HG03442 (cell line): ENCODE measurements at regions not wholly inside any gene's neighbourhood (a gene's known extent, or its start where the extent isn't known, plus 50 kb on each side); places are given as distances from the start of the nearest gene placed in this dataset.
"Not testable (repeated sequence)": the region's sequence is repeated elsewhere in the genome, so short reads cannot be mapped to it uniquely, and the experiment has no call there.

Source experiments
- ATAC-seq: cut with Tn5 transposase; IDR thresholded peaks from one replicate; pipeline ENCODE4 v1.9.1; 2021; ENCODE audit warnings: mild to moderate bottlenecking, moderate library complexity; ENCODE audit not compliant: unreplicated experiment

DNA sequence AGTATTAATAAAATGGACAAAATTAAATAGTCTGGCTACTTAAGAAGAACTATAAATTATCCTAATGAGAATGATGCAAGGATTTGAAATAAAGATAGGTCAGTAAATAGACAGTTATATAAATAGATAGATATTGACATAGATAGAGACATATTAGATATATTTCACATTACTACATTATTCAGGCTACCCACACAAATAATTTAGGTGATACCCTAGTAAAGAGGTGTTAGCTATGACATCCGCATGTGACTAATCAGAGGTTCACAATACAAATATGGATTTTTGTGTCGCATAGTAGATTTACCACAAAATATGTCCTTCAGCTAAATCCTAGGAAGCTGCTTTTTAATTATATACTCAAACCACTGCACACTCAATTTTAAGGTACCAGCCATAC, 729.0 kb upstream of the ANO3 start:
- no peak for ATAC-seq

DNA sequence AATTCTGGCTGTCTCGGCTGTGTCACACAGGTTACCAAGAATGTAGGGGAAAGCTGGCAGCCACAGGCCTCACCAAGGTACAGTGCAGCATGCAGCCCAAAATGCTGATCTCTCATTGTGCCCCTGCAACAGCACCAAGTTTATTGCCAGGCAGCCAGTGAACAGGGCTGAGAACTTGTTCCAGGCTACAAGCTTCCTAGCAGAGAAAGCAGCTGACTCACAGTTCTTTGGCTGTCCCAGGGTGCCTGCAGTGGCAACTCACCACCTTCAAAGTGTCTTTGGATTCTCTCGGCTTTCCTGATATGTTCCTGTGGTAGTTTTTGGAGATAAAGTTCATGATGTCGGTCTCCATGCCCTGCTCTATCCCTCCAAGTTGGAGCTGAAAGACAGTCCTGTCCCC, 719.1 kb upstream of the ANO3 start:
- no peak for ATAC-seq

DNA sequence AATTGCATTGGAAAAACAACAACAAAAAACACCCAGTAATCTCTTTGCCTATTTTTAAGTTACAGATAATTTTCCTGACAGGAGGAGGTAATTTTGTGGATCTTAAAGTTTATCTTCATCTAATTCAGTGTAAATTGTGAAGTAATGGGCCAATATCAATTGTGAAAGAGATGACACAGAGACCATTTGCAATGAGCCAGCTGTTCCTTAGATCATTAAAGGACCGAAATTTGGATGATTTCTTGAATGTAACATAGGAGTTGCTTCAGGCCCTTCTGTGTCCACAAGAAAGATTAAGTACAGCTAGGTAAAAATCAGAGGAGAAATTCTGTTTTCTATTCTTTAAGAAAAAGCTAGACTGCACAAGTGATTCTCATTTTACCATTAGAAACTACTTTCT, 718.5 kb upstream of the ANO3 start:
- no peak for ATAC-seq

DNA sequence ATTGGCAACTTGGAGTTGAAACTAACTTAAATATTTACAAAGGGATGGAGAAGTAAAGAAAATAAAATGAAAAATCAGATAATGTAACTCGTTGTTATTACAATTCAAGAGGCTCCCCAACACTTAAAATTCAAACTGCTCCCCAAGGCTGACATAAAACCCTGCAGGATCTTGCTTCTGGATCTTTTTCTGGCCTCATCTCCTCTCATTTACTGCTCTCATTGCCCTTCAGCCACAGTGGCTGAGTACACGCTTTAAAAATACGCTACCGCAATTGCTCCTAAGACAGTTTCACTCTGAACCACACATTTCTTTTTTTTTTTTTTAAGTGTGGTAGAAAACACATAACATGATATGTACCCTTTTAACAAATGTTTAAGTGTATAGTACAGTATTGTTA, 718.1 kb upstream of the ANO3 start:
- ATAC-seq = no peak

DNA sequence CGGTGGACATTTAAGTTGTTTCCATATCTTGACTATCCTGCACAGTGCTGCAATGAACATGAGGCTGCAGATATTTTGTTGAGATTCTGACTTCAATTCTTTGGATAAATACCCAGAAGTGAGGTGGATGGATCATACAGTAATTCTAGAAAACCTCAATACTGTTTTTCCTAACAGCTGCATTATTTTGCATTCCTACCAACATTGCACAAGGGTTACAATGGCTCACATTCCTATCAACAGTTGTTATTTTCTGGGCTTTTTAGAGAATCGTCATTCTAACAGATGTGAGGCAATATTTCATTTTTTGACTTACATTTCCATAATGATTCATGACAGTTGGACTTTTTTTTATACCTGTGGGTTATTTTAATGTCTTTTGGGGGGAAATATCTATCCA, 716.9 kb upstream of the ANO3 start:
- ATAC-seq = no peak

DNA sequence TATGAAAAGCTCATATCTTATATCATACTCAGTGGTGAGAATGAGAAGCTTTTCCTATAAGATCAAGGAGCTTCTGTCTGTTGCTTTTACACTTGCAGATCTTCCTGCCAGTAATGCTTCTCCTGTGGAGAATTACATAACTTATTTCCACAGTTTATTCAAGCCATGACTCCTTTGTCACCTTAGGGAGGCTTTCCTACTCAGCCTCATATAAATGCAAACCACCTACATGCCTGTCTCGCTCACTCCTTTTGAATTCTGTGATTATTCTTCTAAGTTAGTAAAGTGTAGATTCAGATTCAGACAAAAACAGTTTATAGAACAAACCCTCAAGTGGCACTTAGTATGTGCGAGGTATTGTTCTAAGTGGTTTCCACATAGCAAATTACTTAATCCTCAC, 716.1 kb upstream of the ANO3 start:
- ATAC-seq = no peak

DNA sequence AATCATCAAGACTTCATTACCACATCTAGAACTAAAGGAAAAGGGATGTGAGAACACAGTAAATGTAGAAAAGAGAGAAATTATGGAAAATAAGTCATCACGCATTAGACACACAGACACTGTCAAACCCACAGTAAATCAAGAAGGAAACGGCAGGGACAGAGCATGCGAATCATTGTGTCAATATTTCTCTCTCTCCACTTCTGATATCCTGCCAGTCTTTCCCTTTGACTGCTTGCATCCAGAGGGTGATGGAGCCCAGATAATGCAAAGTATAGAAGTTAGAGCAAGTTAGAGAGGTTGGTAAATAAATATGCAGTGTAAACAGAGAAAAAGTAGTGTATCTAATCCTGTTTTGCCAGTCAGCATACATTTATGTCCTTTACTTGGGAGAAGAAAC, 706.8 kb upstream of the ANO3 start:
- no peak for ATAC-seq

DNA sequence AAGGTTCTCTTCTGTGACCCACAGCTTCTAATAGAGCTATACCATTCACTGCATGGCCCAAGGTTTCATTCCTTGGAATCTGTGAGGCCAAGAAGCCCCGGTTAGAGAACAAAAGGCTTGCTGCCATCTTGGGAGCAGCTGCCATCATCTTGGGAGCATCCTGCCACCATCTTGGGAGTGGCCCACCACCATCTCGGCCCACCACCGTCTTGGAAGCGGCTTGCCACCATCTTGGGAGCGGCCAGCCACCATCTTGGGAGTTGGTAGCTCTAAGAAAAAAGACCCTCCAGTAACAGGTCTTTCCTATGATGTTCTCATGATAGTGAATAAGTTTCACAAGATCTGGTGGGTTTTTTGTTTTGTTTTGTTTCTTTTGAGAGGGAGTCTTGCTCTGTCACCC, 703.9 kb upstream of the ANO3 start:
- no peak for ATAC-seq

DNA sequence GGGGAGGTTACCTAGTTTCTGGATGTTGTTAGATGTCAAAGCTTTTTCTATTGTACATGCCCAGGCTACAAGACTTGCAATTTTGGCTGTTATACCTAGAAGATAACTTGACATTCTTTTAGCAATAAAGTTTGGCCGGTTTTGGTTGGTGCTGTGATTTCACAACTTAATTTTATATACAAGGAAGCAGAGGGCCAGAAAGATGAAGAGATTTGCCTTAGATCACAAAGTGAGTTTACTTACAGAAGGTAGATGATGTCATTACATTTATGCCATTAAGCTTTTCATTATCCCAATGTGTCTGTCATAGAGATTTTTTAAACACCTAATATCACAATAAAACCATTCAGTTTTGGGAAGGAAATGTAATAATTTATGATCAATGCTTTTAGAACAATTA, 698.7 kb upstream of the ANO3 start:
- no peak for ATAC-seq

DNA sequence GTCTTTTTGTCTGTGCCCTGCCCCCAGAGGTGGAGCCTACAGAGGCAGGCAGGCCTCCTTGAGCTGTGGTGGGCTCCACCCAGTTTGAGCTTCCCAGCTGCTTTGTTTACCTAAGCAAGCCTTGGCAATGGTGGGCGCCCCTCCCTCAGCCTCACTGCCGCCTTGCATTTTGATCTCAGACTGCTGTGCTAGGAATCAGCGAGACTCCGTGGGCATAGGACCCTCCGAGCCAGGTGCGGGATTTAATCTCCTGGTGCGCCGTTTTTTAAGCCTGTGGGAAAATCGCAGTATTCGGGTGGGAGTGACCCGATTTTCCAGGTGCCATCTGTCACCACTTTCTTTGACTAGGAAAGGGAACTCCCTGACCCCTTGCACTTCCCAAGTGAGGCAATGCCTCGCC, 682.7 kb upstream of the ANO3 start:
- ATAC-seq = not testable (repeated sequence)

DNA sequence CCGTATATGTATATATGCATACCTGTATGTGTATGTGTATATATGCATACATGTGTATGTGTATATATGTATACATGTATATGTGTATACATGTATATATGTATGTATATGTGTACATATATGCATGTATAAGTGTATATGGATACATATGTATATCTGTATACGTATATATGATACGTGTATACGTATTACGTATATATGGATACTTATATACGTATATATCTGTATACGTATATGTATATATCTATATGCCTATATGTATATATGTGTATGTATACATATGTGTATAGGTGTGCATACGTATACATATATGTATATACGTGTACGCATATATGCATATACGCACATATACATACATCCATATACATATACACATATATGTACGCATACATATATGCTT, 681.6 kb upstream of the ANO3 start:
- no peak for ATAC-seq

DNA sequence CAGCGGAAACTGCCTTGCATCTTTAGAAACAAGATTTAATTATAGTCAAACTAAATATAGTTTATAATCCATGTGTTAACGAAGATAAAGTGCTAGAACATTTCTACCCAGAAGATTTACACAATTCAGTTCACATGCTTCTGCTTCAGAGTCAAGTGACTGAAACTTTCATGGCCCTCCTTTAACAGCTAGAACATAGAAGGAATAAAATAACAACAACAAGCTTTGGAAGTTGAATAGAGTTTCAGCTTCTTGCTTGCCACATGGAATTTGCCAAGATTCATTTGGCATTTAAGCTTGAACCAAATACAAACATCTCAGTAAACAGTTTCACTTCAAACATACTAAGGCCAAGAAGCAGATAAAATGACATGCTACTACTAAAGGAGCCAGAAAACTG, 676.3 kb upstream of the ANO3 start:
- ATAC-seq = no peak

DNA sequence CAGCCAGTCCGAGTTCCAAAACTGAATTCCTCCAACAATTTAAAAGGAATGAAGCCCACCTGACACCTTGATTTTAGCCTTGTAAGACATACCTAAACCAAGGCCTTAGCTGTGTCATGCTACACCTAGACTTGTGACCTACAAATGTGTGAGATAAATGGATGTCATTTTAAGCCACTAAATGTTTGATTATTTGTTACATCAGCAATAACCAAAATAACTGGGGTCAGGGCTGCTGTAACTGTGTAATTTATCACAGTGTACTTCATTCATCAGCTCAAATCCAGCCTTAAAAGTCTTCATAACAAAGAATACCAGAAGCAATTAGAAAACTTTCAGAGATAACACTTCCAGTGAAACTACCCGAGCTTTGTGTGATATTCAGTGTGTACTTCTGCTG, 673.0 kb upstream of the ANO3 start:
- ATAC-seq = no peak

DNA sequence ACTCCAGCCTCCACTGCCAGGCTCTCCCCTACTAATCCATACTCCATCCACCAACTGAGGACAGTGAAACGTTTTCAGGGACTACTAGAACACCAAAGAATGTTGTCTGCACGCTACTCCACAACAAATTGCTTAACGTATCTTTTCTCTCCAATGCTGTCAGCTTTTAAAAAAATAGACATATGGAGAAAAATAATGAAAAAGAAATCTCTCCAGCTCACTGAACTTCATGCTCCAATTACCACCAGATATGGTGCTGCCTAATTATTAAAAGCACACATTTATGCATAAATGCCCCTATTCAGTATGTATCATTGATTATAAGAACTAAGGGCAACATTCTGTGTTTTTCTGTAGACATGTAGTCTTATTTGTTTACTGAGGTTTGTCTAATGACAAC, 672.2 kb upstream of the ANO3 start:
- ATAC-seq = no peak

DNA sequence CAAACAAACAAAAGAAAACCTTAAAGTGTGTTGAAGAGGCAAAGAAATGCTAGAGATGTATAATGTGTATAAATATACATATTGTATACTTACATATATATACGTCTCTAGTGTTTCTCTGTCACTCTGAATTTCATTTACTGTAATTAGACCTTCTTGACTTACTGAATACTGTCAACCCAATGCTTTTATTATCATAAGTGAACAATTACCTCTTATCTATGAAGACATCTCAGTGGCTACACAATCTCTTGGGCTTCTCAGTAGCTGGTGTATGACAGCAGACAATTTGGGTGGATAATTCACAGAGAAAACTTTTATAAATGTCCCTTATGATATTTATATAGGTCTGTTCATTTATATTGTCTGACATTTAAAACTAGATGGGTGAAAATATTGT, 664.1 kb upstream of the ANO3 start:
- no peak for ATAC-seq

DNA sequence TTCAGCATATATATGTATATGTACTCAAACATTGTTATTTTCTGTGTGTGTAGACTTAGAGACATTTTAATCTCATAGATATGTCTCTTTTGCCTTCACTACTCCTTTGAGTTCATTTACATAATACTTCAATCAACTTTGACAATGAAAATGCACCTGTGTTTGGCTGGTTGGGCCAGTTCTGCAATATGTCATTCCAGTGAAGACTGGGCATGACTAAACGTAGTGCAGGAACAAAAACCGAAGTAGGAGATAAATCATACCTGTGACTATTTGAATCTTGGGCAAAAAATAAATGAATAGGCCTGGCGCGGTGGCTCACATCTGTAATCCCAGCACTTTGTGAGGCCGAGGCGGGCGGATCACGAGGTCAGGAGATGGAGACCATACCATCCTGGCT, 640.0 kb upstream of the ANO3 start:
- ATAC-seq = no peak

DNA sequence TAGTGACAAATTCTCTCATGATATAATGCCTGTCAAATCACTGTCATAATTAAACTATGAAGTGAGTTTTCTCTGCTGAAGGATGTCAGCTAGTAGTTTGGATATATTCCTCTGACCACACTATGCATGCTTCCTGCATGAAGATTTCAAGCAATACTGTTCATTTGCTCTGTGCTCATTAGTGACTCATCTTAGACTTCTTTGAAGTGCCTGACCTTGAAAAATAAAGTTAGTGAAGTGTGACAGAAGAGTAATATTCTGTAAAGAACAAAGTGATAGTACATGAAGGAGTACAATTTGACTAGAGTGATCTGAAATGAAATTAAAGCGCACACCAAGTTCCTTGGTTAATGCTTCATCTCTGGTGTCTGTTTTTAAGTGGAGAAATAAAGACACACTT, 629.5 kb upstream of the ANO3 start:
- ATAC-seq = no peak

DNA sequence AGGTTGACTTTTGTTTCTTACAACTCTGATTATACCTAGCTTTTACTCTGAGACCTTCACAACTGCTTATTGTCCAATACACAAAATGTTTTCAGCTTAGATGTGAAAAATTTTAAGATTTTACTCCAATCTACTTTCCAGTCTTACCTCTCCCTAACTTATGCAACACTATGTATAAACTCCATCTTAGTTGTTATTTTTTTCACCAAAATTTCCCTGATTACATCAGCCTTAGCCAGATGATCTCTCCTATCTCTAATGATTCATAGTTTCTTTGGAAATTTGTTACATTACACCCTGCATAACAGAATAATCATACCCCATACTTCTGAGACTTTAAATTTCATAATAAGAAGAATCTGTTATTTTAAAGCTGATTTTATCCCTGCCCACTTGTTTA, 621.0 kb upstream of the ANO3 start:
- ATAC-seq = no peak

DNA sequence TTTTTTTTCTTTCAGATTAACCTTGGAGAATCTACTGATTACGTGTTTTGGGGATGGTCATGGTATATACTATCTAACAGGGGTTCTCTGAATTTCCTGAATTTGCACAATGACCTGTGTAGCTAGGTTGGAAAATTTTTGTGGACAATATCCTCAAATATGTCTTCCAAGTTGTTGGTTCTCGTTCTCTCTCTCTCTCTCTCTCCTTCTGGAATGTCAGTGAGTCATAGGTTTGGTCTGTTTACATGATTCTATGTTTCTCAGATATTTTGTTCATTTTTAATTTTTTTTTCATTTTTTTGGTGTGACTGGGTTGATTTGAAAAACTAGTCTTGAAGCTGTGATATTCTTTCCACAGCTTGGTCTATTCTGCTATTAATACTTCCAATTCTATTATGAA, 604.0 kb upstream of the ANO3 start:
- no peak for ATAC-seq

DNA sequence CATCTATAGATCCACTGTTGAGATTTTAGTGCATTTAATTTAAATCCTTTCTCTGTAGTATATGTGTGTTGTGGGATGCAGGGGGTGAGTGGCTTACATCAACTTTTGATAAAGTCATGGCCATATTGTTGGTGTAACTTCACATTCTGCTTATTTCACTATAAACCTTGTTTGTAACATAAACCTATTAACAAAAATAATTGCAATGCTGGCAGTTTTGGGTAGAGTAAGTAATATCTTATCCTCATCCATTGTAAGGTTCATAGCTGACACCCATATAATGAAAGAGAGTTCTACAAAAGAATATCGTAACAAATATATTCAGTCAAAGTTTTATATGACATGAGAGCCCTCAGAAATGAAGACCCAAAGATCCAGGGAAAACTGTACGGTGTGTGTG, 601.7 kb upstream of the ANO3 start:
- no peak for ATAC-seq

DNA sequence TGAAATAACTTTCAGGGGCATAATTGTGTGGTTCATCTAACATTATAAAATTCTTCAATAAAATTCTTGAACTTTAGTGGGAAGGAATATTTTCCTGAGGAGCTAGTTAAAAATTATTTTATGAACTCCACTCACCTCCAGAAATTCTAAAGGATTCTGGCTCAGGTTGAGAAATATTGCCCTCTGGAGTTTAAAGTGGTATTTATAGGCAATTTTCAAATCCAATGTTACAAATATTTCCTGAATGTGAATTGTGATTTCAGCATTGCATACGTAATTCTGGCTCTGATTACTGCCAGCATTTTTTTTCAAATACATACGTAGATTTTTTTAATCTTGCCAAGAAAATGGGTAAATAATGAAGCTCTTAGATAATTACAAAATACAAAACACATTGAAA, 598.2 kb upstream of the ANO3 start:
- ATAC-seq = no peak

DNA sequence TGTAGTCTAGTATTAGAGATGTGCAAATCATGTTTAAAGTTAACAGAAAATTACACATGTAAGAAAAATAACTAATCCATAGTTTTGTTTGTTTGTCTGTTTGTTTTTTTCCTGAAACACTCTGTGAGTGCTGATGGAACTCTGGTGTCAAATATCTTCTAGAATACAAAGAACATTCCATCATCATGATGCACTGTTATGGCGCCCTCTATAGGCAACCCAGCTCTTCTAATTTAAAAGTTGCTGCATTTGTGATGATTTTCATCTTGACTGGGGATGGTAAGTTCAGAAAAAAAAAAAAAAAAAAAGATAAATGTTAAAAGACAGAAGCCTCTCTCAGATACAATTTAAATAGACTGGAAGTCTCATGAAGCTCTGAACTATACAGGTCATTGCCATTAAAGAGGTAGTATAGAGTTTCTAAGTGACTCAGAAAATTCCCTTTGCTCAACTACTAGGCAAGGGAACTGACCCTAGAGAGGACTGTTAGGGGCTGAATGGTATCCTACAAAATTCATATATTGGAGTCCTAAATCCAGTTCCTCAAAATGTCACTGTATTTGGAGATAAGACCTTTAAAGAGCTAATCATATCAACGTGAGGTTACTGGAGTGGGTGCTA, 597.2 kb upstream of the ANO3 start:
- ATAC-seq = no peak

DNA sequence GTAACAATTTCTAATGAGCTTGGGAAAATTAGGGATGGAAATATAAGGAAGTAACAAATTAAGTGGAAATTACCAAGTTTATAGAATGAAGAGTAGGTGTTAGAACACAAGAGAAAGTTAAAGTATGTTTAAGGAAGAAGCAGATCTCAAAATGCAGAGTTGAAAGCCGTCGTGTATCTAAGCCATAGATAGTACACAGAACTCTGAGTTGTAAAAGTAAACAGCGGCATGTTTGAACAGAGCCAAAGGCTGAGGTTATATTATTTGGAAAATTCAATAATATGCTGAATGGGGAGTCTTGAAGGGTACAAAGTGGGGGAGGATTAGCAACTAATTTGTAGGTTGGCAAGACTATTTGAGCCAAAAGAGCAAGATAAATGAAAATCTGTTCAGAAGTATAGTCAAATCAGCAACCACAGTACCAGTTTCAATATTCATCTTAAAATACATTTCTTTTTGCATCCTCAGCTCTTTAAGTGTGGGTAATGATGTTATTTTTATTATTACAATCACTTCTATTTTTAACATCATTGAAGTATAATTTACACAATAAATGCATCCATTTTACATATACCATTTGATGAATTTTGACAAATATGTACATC, 594.8 kb upstream of the ANO3 start:
- no peak for ATAC-seq
